Neural progenitor cell (in vitro differentiated cells): ENCODE measurements at regions not wholly inside any gene's neighbourhood (a gene's known extent, or its start where the extent isn't known, plus 50 kb on each side); places are given as distances from the start of the nearest gene placed in this dataset.
A peak's percentile ranks its signal among the peaks of the same experiment; 100 is the strongest.

ENCODE experiments used
- DNase-seq: peaks from one replicate; pipeline ENCODE4 v3.0.0-alpha.2; 2016; ENCODE audit warnings: low spot score
- H2AFZ ChIP-seq: fragments of 200-600 bp; sonication (generic); replicated peaks from 2 replicates; pipeline ENCODE4 v1.6.1; 2016; ENCODE audit warnings: antibody characterized with exemption
- H3F3A ChIP-seq: fragments of 200-600 bp; sonication (generic); 2 replicates; pipeline ENCODE4 v1.6.1; 2016; ENCODE audit warnings: antibody characterized with exemption, low read depth
- H3K27ac ChIP-seq: fragments of 200-600 bp; sonication (generic); 2 replicates; pipeline ENCODE4 v1.5.1; 2016; ENCODE audit warnings: mild to moderate bottlenecking
- H3K27me3 ChIP-seq: fragments of 200-600 bp; sonication (generic); 2 replicates; pipeline ENCODE4 v1.6.1; 2016; ENCODE audit warnings: mild to moderate bottlenecking, moderate library complexity
- H3K36me3 ChIP-seq: fragments of 200-600 bp; sonication (generic); 2 replicates; pipeline ENCODE4 v1.5.1; 2016
- H3K4me1 ChIP-seq: fragments of 200-600 bp; sonication (generic); 2 replicates; pipeline ENCODE4 v1.6.1; 2016; ENCODE audit warnings: mixed run types
- H3K4me2 ChIP-seq: fragments of 200-600 bp; sonication (generic); 2 replicates; pipeline ENCODE4 v1.6.1; 2016
- H3K4me3 ChIP-seq: fragments of 200-600 bp; sonication (generic); 2 replicates; pipeline ENCODE4 v1.5.1; 2016
- H3K79me2 ChIP-seq: fragments of 200-600 bp; sonication (generic); 2 replicates; pipeline ENCODE4 v1.6.1; 2016; ENCODE audit warnings: low read depth
- H3K9ac ChIP-seq: fragments of 200-600 bp; sonication (generic); 2 replicates; pipeline ENCODE4 v1.6.1; 2016
- H3K9me3 ChIP-seq: fragments of 200-600 bp; sonication (generic); 2 replicates; pipeline ENCODE4 v1.5.1; 2016; ENCODE audit warnings: low read depth
- H4K20me1 ChIP-seq: fragments of 200-600 bp; sonication (generic); 2 replicates; pipeline ENCODE4 v1.6.1; 2016; ENCODE audit warnings: low read depth
- H3K27ac Mint-ChIP-seq: 3 replicates; pipeline ENCODE4 v1.8.0; 2021; ENCODE audit warnings: mixed read lengths
- H3K27me3 Mint-ChIP-seq: 2 replicates; pipeline ENCODE4 v1.8.0; 2022; ENCODE audit warnings: low read depth, mild to moderate bottlenecking, inconsistent platforms, moderate library complexity, mixed read lengths; ENCODE audit not compliant: insufficient read depth
- H3K36me3 Mint-ChIP-seq: 3 replicates; pipeline ENCODE4 v1.8.0; 2021; ENCODE audit warnings: mixed read lengths
- H3K4me1 Mint-ChIP-seq: 3 replicates; pipeline ENCODE4 v1.8.0; 2021; ENCODE audit warnings: mixed read lengths
- H3K4me3 Mint-ChIP-seq: 3 replicates; pipeline ENCODE4 v1.8.0; 2021; ENCODE audit warnings: mild to moderate bottlenecking, moderate library complexity, mixed read lengths
- H3K9me3 Mint-ChIP-seq: 3 replicates; pipeline ENCODE4 v1.8.0; 2020; ENCODE audit warnings: mixed read lengths
- EZH2 ChIP-seq: fragments of 200-600 bp; sonication (generic); IDR thresholded peaks from 2 replicates; pipeline ENCODE4 v1.6.1; 2017; ENCODE audit warnings: antibody characterized with exemption, mild to moderate bottlenecking, moderate library complexity
- EZH2phosphoT487 ChIP-seq: fragments of 200-600 bp; sonication (generic); IDR thresholded peaks from 2 replicates; pipeline ENCODE4 v1.6.1; 2017; ENCODE audit warnings: antibody characterized with exemption
- TF ChIP-seq, protein P1 (sequence below): fragments of 200-600 bp; sonication (generic); IDR thresholded peaks from 2 replicates; pipeline ENCODE4 v1.5.1; 2017; ENCODE audit warnings: antibody characterized with exemption, mild to moderate bottlenecking

DNA sequence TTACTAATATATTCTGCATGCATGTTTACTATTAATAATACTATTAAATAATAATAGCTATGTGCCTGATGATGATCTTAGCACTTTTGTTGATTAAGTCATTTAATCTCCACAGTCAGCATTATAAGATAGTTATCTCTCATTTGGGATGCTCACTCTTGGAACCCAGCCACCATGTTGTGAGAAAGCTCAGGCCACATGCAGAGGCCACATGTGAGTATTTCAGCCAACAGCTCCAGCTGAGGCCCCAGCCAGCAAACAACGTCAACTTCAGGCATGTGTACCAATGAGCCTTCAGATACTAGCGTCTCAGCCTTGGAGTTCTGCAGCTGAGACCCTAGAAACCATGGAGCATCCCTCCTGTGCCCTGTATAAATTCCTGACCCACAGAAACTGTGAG lies 798.1 kb upstream of the LRRC4C start:
- Histone ChIP-seq H3K27ac (no peak overlapping the region), H3K27me3 (no peaks in the 10 kb centered on the region), H4K20me1 (no peaks in the 10 kb centered on the region), H3K9ac (no peak overlapping the region), H3F3A (no peaks in the 10 kb centered on the region), H3K4me3 (no peak overlapping the region), H3K4me2 (no peak overlapping the region), H2AFZ (no peak overlapping the region), H3K4me1 (no peaks in the 10 kb centered on the region), H3K79me2 (no peaks in the 10 kb centered on the region), H3K9me3 (no peaks in the 10 kb centered on the region), H3K36me3 (no peaks in the 10 kb centered on the region)
- no peaks in the 10 kb centered on the region for H3K4me1 Mint-ChIP-seq
- H3K27ac Mint-ChIP-seq = no peak overlapping the region
- no peak overlapping the region for H3K4me3 Mint-ChIP-seq
- DNase-seq = no peak
- H3K27me3 Mint-ChIP-seq = no peaks in the 10 kb centered on the region
- no peaks in the 10 kb centered on the region for H3K36me3 Mint-ChIP-seq
- TF ChIP-seq, protein P1, sequence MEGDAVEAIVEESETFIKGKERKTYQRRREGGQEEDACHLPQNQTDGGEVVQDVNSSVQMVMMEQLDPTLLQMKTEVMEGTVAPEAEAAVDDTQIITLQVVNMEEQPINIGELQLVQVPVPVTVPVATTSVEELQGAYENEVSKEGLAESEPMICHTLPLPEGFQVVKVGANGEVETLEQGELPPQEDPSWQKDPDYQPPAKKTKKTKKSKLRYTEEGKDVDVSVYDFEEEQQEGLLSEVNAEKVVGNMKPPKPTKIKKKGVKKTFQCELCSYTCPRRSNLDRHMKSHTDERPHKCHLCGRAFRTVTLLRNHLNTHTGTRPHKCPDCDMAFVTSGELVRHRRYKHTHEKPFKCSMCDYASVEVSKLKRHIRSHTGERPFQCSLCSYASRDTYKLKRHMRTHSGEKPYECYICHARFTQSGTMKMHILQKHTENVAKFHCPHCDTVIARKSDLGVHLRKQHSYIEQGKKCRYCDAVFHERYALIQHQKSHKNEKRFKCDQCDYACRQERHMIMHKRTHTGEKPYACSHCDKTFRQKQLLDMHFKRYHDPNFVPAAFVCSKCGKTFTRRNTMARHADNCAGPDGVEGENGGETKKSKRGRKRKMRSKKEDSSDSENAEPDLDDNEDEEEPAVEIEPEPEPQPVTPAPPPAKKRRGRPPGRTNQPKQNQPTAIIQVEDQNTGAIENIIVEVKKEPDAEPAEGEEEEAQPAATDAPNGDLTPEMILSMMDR = no peak
- TF ChIP-seq EZH2phosphoT487 (no peak), EZH2 (no peak)
- H3K9me3 Mint-ChIP-seq = peaks cover 7% of the 10 kb centered on the region

DNA sequence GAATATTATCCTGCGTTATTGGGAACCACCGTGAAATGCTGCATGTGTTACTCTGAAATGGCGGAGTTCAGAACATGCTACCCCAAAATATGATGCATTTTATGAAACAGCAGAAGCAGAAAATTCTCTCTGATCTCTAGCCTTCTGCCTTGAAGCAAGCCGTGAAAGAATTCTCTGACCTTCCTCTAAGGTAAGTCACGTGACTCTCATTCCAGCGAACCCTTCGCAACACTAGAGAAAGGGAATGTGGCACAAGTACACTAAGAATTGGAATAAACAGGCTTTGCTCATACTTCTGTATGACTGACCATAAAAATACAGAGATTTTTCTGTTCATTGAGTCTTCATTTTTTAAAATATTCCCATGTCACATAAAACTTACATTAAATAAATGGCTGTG lies 805.6 kb upstream of the LRRC4C start:
- H3K36me3 ChIP-seq = no peaks in the 10 kb centered on the region
- Mint-ChIP-seq H3K4me3 (no peak overlapping the region), H3K27me3 (no peaks in the 10 kb centered on the region), H3K36me3 (no peaks in the 10 kb centered on the region), H3K27ac (no peak overlapping the region), H3K9me3 (peaks cover 3% of the 10 kb centered on the region), H3K4me1 (no peaks in the 10 kb centered on the region)
- no peak overlapping the region for H3K9ac ChIP-seq
- H3K4me3 ChIP-seq = no peak overlapping the region
- H3K79me2 ChIP-seq = no peaks in the 10 kb centered on the region
- peak overlapping the region; percentile 37 for H2AFZ ChIP-seq
- H3K9me3 ChIP-seq = no peaks in the 10 kb centered on the region
- no peak for DNase-seq
- no peaks in the 10 kb centered on the region for H3K27me3 ChIP-seq
- TF ChIP-seq EZH2phosphoT487 = no peak
- TF ChIP-seq, protein P1 = no peak
- no peak for TF ChIP-seq EZH2
- H4K20me1 ChIP-seq = no peaks in the 10 kb centered on the region
- no peaks in the 10 kb centered on the region for H3F3A ChIP-seq
- no peak overlapping the region for H3K4me2 ChIP-seq
- H3K27ac ChIP-seq = no peak overlapping the region
- no peaks in the 10 kb centered on the region for H3K4me1 ChIP-seq

DNA sequence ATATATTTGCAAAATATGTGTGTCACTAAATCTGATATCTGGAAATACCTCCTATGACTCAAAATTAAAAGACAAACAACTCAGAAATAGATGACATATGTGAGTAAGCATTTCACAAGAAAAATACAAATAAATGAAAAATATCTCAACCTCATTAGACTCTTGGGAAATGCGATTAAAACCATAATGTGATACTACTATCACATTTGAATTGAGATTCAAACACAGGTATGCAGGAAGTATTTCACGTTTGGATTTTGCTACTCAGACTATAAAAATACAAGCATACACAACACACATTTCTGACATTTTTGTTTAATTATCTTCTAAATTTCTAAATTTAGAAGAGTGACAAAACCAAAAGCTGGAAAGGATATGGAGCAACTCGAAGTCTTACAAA lies 811.9 kb upstream of the LRRC4C start:
- Mint-ChIP-seq H3K27ac (no peak overlapping the region), H3K27me3 (peaks cover 2% of the 10 kb centered on the region), H3K9me3 (peaks cover 21% of the 10 kb centered on the region), H3K36me3 (no peaks in the 10 kb centered on the region), H3K4me3 (no peak overlapping the region), H3K4me1 (no peaks in the 10 kb centered on the region)
- no peak overlapping the region for H2AFZ ChIP-seq
- H3K9ac ChIP-seq = no peak overlapping the region
- H3K36me3 ChIP-seq = peaks cover 3% of the 10 kb centered on the region
- TF ChIP-seq EZH2phosphoT487 = no peak
- no peak for TF ChIP-seq EZH2
- TF ChIP-seq, protein P1 = no peak
- H3K79me2 ChIP-seq = no peaks in the 10 kb centered on the region
- H3K27ac ChIP-seq = no peak overlapping the region
- H3K4me1 ChIP-seq = no peaks in the 10 kb centered on the region
- H3F3A ChIP-seq = no peaks in the 10 kb centered on the region
- DNase-seq = no peak
- H3K4me2 ChIP-seq = no peak overlapping the region
- H3K9me3 ChIP-seq = peaks cover 16% of the 10 kb centered on the region
- no peaks in the 10 kb centered on the region for H4K20me1 ChIP-seq
- no peaks in the 10 kb centered on the region for H3K27me3 ChIP-seq
- no peak overlapping the region for H3K4me3 ChIP-seq

DNA sequence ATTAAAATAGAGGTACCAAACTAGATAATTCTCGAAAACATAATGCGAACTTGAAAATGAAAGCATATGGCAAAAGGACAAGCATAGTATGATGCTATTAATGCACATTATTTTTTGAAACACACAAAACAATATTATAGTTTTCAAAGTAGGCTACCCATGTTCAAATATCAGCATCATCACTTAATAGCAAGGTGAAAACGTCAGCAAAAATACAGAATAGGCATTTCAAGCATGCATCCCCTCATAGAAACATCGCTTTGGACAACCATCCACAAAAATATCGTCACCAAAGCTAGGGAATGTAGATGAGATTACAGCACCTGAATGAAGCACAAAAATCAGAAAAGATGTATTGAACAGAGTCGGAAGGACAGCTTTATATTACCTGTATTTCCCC lies 814.5 kb upstream of the LRRC4C start:
- Histone ChIP-seq H3K27me3 (no peaks in the 10 kb centered on the region), H3K9me3 (peaks cover 22% of the 10 kb centered on the region), H3K4me1 (no peaks in the 10 kb centered on the region), H3K4me3 (no peak overlapping the region), H3K27ac (no peak overlapping the region), H3F3A (no peaks in the 10 kb centered on the region), H2AFZ (no peak overlapping the region), H3K4me2 (no peak overlapping the region), H3K9ac (no peak overlapping the region), H4K20me1 (no peaks in the 10 kb centered on the region), H3K36me3 (peaks cover 3% of the 10 kb centered on the region), H3K79me2 (no peaks in the 10 kb centered on the region)
- no peaks in the 10 kb centered on the region for H3K4me1 Mint-ChIP-seq
- H3K27me3 Mint-ChIP-seq = peaks cover 2% of the 10 kb centered on the region
- H3K27ac Mint-ChIP-seq = no peak overlapping the region
- no peak for DNase-seq
- no peaks in the 10 kb centered on the region for H3K36me3 Mint-ChIP-seq
- TF ChIP-seq EZH2 (no peak), EZH2phosphoT487 (no peak)
- TF ChIP-seq, protein P1 = no peak
- H3K9me3 Mint-ChIP-seq = peaks cover 25% of the 10 kb centered on the region
- no peak overlapping the region for H3K4me3 Mint-ChIP-seq
